ENCODE measurements at regions not wholly inside any gene's neighbourhood (a gene's known extent, or its start where the extent isn't known, plus 50 kb on each side); places are given as distances from the start of the nearest gene placed in this dataset.

- Histone ChIP-seq H3K79me2 (ENCODE audit: low read length) (no peaks in the 10 kb centered on the region), H3K4me2 (ENCODE audit: low read depth, low read length) (no peak overlapping the region), H3F3A (ENCODE audit: insufficient read depth, low read length) (0 out of 2 replicates have a peak, but pooled peaks cover 4% of the 10 kb centered on the region), H3K9me3 (replicated peaks; ENCODE audit: insufficient read depth, low read length) (no peaks in the 10 kb centered on the region), H3K27me3 (replicated peaks; ENCODE audit: insufficient read depth, low read length) (no peaks in the 10 kb centered on the region), H3K9ac (ENCODE audit: low read length) (no peak overlapping the region), H2AFZ (ENCODE audit: low read length) (no peak overlapping the region), H4K20me1 (ENCODE audit: insufficient read depth, low read length) (no peaks in the 10 kb centered on the region), H3K27ac (ENCODE audit: low read length) (no peak overlapping the region), H3K4me3 (ENCODE audit: low read length) (no peak overlapping the region), H3K4me1 (ENCODE audit: low read length) (peaks cover 10% of the 10 kb centered on the region; the same call in 1 of the 2 replicates), H3K9me2 (replicated peaks; ENCODE audit: insufficient read depth, low read length) (no peaks in the 10 kb centered on the region), H3K36me3 (replicated peaks; ENCODE audit: insufficient read depth, low read length) (no peaks in the 10 kb centered on the region)
- DNase-seq: no peak
- no peak for TF ChIP-seq CTCF (IDR thresholded peaks at IDR 0.05; ENCODE audit: low read length)
- no peak for TF ChIP-seq EZH2 (optimal IDR thresholded peaks at IDR 0.05; ENCODE audit: low read depth, low read length)
- no peak for TF ChIP-seq EZH2phosphoT487 (IDR thresholded peaks at IDR 0.05; ENCODE audit: low read length)
These were observed 279.6 kb upstream of the PITX2 start for GRCh38 chr4:110902500-110902899.

- TF ChIP-seq EZH2phosphoT487 (IDR thresholded peaks at IDR 0.05; ENCODE audit: low read length): no peak
- TF ChIP-seq CTCF (IDR thresholded peaks at IDR 0.05; ENCODE audit: low read length): no peak
- no peak for TF ChIP-seq EZH2 (optimal IDR thresholded peaks at IDR 0.05; ENCODE audit: low read depth, low read length)
- Histone ChIP-seq H3K27me3 (replicated peaks; ENCODE audit: insufficient read depth, low read length) (no peaks in the 10 kb centered on the region), H3K4me3 (ENCODE audit: low read length) (no peak overlapping the region), H3F3A (ENCODE audit: insufficient read depth, low read length) (no peaks in the 10 kb centered on the region), H2AFZ (ENCODE audit: low read length) (no peak overlapping the region), H3K9me2 (replicated peaks; ENCODE audit: insufficient read depth, low read length) (no peaks in the 10 kb centered on the region), H4K20me1 (ENCODE audit: insufficient read depth, low read length) (no peaks in the 10 kb centered on the region), H3K36me3 (replicated peaks; ENCODE audit: insufficient read depth, low read length) (no peaks in the 10 kb centered on the region), H3K79me2 (ENCODE audit: low read length) (no peaks in the 10 kb centered on the region), H3K27ac (ENCODE audit: low read length) (no peak overlapping the region), H3K4me2 (ENCODE audit: low read depth, low read length) (no peak overlapping the region), H3K4me1 (ENCODE audit: low read length) (no peaks in the 10 kb centered on the region), H3K9me3 (replicated peaks; ENCODE audit: insufficient read depth, low read length) (no peaks in the 10 kb centered on the region), H3K9ac (ENCODE audit: low read length) (no peak overlapping the region)
- DNase-seq: no peak
These were observed 281.7 kb upstream of the PITX2 start for GRCh38 chr4:110904435-110905065.

DNA sequence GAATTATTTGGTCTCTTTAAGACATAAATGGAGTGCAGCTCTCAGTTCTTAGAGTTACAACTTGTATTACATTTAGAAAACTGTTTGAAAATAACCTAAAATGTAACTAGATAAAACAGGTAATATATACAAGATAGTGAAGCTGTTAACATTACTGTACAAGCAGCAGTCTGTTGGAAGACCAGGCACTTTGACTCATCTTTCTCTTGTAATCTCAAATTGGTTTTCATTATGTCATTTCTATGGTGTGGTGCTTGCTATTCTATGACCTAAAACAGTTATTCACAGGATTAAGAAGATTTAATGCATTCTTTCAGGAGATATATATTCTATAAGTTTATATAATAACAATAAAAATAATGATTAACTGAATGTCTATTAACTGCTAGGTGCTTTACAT, 282.5 kb upstream of the PITX2 start:
- no peaks in the 10 kb centered on the region for H3K27me3 ChIP-seq (replicated peaks; ENCODE audit: insufficient read depth, low read length)
- no peaks in the 10 kb centered on the region for H3K9me3 ChIP-seq (replicated peaks; ENCODE audit: insufficient read depth, low read length)

More for the DNA sequence above, 282.5 kb upstream of the PITX2 start:
- H2AFZ ChIP-seq (ENCODE audit: low read length): no peak overlapping the region
- DNase-seq: no peak
- no peak overlapping the region for H3K9ac ChIP-seq (ENCODE audit: low read length)
- H3K27ac ChIP-seq (ENCODE audit: low read length): no peak overlapping the region
- H3K4me1 ChIP-seq (ENCODE audit: low read length): no peaks in the 10 kb centered on the region
- no peaks in the 10 kb centered on the region for H3F3A ChIP-seq (ENCODE audit: insufficient read depth, low read length)
- no peaks in the 10 kb centered on the region for H3K36me3 ChIP-seq (replicated peaks; ENCODE audit: insufficient read depth, low read length)
- TF ChIP-seq EZH2 (optimal IDR thresholded peaks at IDR 0.05; ENCODE audit: low read depth, low read length) (no peak), CTCF (IDR thresholded peaks at IDR 0.05; ENCODE audit: low read length) (no peak), EZH2phosphoT487 (IDR thresholded peaks at IDR 0.05; ENCODE audit: low read length) (no peak)
- H3K4me3 ChIP-seq (ENCODE audit: low read length): no peak overlapping the region
- no peak overlapping the region for H3K4me2 ChIP-seq (ENCODE audit: low read depth, low read length)
- no peaks in the 10 kb centered on the region for H4K20me1 ChIP-seq (ENCODE audit: insufficient read depth, low read length)
- no peaks in the 10 kb centered on the region for H3K79me2 ChIP-seq (ENCODE audit: low read length)
- H3K9me2 ChIP-seq (replicated peaks; ENCODE audit: insufficient read depth, low read length): no peaks in the 10 kb centered on the region

Data from MM.1S (cell line).